HepG2 (cell line): ENCODE measurements at regions not wholly inside any gene's neighbourhood (a gene's known extent, or its start where the extent isn't known, plus 50 kb on each side); places are given as distances from the start of the nearest gene placed in this dataset.
A peak's percentile ranks its signal among the peaks of the same experiment; 100 is the strongest.

Experiments used
- ARHGAP35 ChIP-seq: sonication (generic); formaldehyde crosslinking; IDR thresholded peaks from 2 replicates; pipeline ENCODE4 v1.9.0; 2022; ENCODE audit warnings: mild to moderate bottlenecking, inconsistent platforms, moderate library complexity, missing genetic modification reagents, borderline replicate concordance
- KDM2A ChIP-seq: sonication (generic); formaldehyde crosslinking; IDR thresholded peaks from 2 replicates; pipeline ENCODE4 v1.4.0; 2020; ENCODE audit warnings: low read depth, missing genetic modification reagents, borderline replicate concordance
- KDM3A ChIP-seq: IDR thresholded peaks from 2 replicates; pipeline ENCODE4 v1.6.1; 2018; ENCODE audit warnings: low read depth, missing compliant biosample characterization
- MIER2 ChIP-seq: IDR thresholded peaks from 2 replicates; pipeline ENCODE4 v1.6.1; 2016; ENCODE audit warnings: missing biosample characterization, missing genetic modification reagents
- MYPOP ChIP-seq: sonication (generic); formaldehyde crosslinking; IDR thresholded peaks from 2 replicates; pipeline ENCODE4 v1.8.1; 2023; ENCODE audit warnings: mild to moderate bottlenecking, moderate library complexity, missing genetic modification reagents
- NFKBIZ ChIP-seq: IDR thresholded peaks from 2 replicates; pipeline ENCODE4 v1.6.1; 2018; ENCODE audit warnings: missing genetic modification reagents, missing compliant biosample characterization
- ZNF441 ChIP-seq: sonication (generic); formaldehyde crosslinking; IDR thresholded peaks from 2 replicates; pipeline ENCODE4 v1.7.0; 2021; ENCODE audit warnings: missing genetic modification reagents, borderline replicate concordance
- ZNF549 ChIP-seq: sonication (generic); formaldehyde crosslinking; IDR thresholded peaks from 2 replicates; pipeline ENCODE4 v1.5.0; 2020; ENCODE audit warnings: missing genetic modification reagents
- ZNF749 ChIP-seq: sonication (generic); formaldehyde crosslinking; IDR thresholded peaks from 2 replicates; pipeline ENCODE4 v1.8.0; 2022; ENCODE audit warnings: mild to moderate bottlenecking, missing genetic modification reagents, moderate library complexity, borderline replicate concordance
- TF ChIP-seq, protein P1 (sequence below): sonication (generic); formaldehyde crosslinking; IDR thresholded peaks from 2 replicates; pipeline ENCODE4 v1.8.0; 2022; ENCODE audit warnings: missing genetic modification reagents, mild to moderate bottlenecking, moderate library complexity, borderline replicate concordance
- TF ChIP-seq, protein P2 (sequence below): IDR thresholded peaks from 2 replicates; pipeline ENCODE4 v1.6.1; 2016; ENCODE audit warnings: missing compliant biosample characterization, missing genetic modification reagents, borderline replicate concordance
- TF ChIP-seq, protein P3 (sequence below): sonication (generic); formaldehyde crosslinking; IDR thresholded peaks from 2 replicates; pipeline ENCODE4 v1.9.0; 2021; ENCODE audit warnings: missing genetic modification reagents, mild to moderate bottlenecking, borderline replicate concordance
- TF ChIP-seq, protein P4 (sequence below): sonication (generic); formaldehyde crosslinking; IDR thresholded peaks from 2 replicates; pipeline ENCODE4 v1.4.0; 2020; ENCODE audit warnings: missing genetic modification reagents, borderline replicate concordance

- TF ChIP-seq MYPOP (CRISPR knock-in tag), result 0 out of 2 replicates have a peak, but pooled peaks have one; percentile 50
- TF ChIP-seq NFKBIZ (CRISPR knock-in tag), result 0 out of 2 replicates have a peak, but pooled peaks have one; percentile 20
- no peak for TF ChIP-seq ZNF549
- 0 out of 2 replicates have a peak, but pooled peaks have one; percentile 29 for TF ChIP-seq ARHGAP35
- TF ChIP-seq ZNF441, result peak; percentile 94
- TF ChIP-seq, protein P1, sequence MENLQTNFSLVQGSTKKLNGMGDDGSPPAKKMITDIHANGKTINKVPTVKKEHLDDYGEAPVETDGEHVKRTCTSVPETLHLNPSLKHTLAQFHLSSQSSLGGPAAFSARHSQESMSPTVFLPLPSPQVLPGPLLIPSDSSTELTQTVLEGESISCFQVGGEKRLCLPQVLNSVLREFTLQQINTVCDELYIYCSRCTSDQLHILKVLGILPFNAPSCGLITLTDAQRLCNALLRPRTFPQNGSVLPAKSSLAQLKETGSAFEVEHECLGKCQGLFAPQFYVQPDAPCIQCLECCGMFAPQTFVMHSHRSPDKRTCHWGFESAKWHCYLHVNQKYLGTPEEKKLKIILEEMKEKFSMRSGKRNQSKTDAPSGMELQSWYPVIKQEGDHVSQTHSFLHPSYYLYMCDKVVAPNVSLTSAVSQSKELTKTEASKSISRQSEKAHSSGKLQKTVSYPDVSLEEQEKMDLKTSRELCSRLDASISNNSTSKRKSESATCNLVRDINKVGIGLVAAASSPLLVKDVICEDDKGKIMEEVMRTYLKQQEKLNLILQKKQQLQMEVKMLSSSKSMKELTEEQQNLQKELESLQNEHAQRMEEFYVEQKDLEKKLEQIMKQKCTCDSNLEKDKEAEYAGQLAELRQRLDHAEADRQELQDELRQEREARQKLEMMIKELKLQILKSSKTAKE (CRISPR knock-in tag), result no peak
- TF ChIP-seq, protein P2, sequence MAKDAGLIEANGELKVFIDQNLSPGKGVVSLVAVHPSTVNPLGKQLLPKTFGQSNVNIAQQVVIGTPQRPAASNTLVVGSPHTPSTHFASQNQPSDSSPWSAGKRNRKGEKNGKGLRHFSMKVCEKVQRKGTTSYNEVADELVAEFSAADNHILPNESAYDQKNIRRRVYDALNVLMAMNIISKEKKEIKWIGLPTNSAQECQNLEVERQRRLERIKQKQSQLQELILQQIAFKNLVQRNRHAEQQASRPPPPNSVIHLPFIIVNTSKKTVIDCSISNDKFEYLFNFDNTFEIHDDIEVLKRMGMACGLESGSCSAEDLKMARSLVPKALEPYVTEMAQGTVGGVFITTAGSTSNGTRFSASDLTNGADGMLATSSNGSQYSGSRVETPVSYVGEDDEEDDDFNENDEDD (CRISPR knock-in tag), result no peak
- 0 out of 2 replicates have a peak, but pooled peaks have one; percentile 35 for TF ChIP-seq KDM2A (CRISPR knock-in tag)
- TF ChIP-seq, protein P3, sequence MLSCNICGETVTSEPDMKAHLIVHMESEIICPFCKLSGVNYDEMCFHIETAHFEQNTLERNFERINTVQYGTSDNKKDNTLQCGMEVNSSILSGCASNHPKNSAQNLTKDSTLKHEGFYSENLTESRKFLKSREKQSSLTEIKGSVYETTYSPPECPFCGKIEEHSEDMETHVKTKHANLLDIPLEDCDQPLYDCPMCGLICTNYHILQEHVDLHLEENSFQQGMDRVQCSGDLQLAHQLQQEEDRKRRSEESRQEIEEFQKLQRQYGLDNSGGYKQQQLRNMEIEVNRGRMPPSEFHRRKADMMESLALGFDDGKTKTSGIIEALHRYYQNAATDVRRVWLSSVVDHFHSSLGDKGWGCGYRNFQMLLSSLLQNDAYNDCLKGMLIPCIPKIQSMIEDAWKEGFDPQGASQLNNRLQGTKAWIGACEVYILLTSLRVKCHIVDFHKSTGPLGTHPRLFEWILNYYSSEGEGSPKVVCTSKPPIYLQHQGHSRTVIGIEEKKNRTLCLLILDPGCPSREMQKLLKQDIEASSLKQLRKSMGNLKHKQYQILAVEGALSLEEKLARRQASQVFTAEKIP (CRISPR knock-in tag), result no peak
- TF ChIP-seq MIER2 (CRISPR knock-in tag), result no peak
- TF ChIP-seq KDM3A (CRISPR knock-in tag), result no peak
- TF ChIP-seq, protein P4, sequence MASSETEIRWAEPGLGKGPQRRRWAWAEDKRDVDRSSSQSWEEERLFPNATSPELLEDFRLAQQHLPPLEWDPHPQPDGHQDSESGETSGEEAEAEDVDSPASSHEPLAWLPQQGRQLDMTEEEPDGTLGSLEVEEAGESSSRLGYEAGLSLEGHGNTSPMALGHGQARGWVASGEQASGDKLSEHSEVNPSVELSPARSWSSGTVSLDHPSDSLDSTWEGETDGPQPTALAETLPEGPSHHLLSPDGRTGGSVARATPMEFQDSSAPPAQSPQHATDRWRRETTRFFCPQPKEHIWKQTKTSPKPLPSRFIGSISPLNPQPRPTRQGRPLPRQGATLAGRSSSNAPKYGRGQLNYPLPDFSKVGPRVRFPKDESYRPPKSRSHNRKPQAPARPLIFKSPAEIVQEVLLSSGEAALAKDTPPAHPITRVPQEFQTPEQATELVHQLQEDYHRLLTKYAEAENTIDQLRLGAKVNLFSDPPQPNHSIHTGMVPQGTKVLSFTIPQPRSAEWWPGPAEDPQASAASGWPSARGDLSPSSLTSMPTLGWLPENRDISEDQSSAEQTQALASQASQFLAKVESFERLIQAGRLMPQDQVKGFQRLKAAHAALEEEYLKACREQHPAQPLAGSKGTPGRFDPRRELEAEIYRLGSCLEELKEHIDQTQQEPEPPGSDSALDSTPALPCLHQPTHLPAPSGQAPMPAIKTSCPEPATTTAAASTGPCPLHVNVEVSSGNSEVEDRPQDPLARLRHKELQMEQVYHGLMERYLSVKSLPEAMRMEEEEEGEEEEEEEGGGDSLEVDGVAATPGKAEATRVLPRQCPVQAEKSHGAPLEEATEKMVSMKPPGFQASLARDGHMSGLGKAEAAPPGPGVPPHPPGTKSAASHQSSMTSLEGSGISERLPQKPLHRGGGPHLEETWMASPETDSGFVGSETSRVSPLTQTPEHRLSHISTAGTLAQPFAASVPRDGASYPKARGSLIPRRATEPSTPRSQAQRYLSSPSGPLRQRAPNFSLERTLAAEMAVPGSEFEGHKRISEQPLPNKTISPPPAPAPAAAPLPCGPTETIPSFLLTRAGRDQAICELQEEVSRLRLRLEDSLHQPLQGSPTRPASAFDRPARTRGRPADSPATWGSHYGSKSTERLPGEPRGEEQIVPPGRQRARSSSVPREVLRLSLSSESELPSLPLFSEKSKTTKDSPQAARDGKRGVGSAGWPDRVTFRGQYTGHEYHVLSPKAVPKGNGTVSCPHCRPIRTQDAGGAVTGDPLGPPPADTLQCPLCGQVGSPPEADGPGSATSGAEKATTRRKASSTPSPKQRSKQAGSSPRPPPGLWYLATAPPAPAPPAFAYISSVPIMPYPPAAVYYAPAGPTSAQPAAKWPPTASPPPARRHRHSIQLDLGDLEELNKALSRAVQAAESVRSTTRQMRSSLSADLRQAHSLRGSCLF (CRISPR knock-in tag), result no peak
- no peak for TF ChIP-seq ZNF749 (CRISPR knock-in tag)
- TF ChIP-seq, all 625 proteins: peak for 15
Observed at GRCh38 chr2:62564380-62565137, 58.6 kb upstream of the TMEM17 start (continued).
